ENCODE measurements at regions not wholly inside any gene's neighbourhood (a gene's known extent, or its start where the extent isn't known, plus 50 kb on each side); places are given as distances from the start of the nearest gene placed in this dataset.
A peak's percentile ranks its signal among the peaks of the same experiment; 100 is the strongest.
"Not testable (repeated sequence)": the region's sequence is repeated elsewhere in the genome, so short reads cannot be mapped to it uniquely, and the experiment has no call there.

- no peak for DNase-seq
Measured at GRCh38 chr20:12435268-12435667, 517.6 kb downstream of the BTBD3 start.

- no peak for DNase-seq
Measured at GRCh38 chr20:12453711-12454110, 536.0 kb downstream of the BTBD3 start.

GRCh38 chr20:12455148-12455547, 537.5 kb downstream of the BTBD3 start:
- DNase-seq, result no peak

- no peak for DNase-seq
Measured at GRCh38 chr20:12458241-12458640, 540.5 kb downstream of the BTBD3 start.

GRCh38 chr20:12464036-12464435, 544.7 kb upstream of the SPTLC3 start:
- no peak for DNase-seq

- DNase-seq, result no peak
Measured at GRCh38 chr20:12466915-12467314, 541.9 kb upstream of the SPTLC3 start.

GRCh38 chr20:12467758-12468157, 541.0 kb upstream of the SPTLC3 start:
- peak in 1 of 56 donors; percentile 6 for DNase-seq

- no peak for DNase-seq
Measured at GRCh38 chr20:12482661-12483060, 526.1 kb upstream of the SPTLC3 start.

- no peak for DNase-seq
Measured at GRCh38 chr20:12502443-12502842, 506.3 kb upstream of the SPTLC3 start.

GRCh38 chr20:12504779-12505178, 504.0 kb upstream of the SPTLC3 start:
- no peak for DNase-seq

GRCh38 chr20:12511499-12511898, 497.3 kb upstream of the SPTLC3 start:
- no peak for DNase-seq

- no peak for DNase-seq
Measured at GRCh38 chr20:12512755-12513154, 496.0 kb upstream of the SPTLC3 start.

- DNase-seq, result no peak
Measured at GRCh38 chr20:12528104-12528503, 480.7 kb upstream of the SPTLC3 start.

- no peak for DNase-seq
Measured at GRCh38 chr20:12528591-12529041, 480.2 kb upstream of the SPTLC3 start.

GRCh38 chr20:12531626-12532025, 477.1 kb upstream of the SPTLC3 start:
- no peak for DNase-seq

GRCh38 chr20:12535316-12535715, 473.5 kb upstream of the SPTLC3 start:
- DNase-seq, result no peak

- no peak for DNase-seq
Measured at GRCh38 chr20:12535770-12536169, 473.0 kb upstream of the SPTLC3 start.

- DNase-seq, result no peak
Measured at GRCh38 chr20:12554426-12554825, 454.3 kb upstream of the SPTLC3 start.

GRCh38 chr20:12555369-12555768, 453.4 kb upstream of the SPTLC3 start:
- no peak for DNase-seq

- DNase-seq, result not testable (repeated sequence)
Measured at GRCh38 chr20:12555849-12556248, 452.9 kb upstream of the SPTLC3 start.

GRCh38 chr20:12557224-12557623, 451.5 kb upstream of the SPTLC3 start:
- no peak for DNase-seq

GRCh38 chr20:12564979-12565378, 443.8 kb upstream of the SPTLC3 start:
- no peak for DNase-seq

GRCh38 chr20:12566596-12566995, 442.2 kb upstream of the SPTLC3 start:
- DNase-seq, result no peak

GRCh38 chr20:12570371-12570770, 438.4 kb upstream of the SPTLC3 start:
- DNase-seq, result no peak

Measured in amygdala (tissue), 56 donors.